GM23248 (cell line): ENCODE measurements at regions not wholly inside any gene's neighbourhood (a gene's known extent, or its start where the extent isn't known, plus 50 kb on each side); places are given as distances from the start of the nearest gene placed in this dataset.

ENCODE experiments used
- EZH2 ChIP-seq: fragments of 200-600 bp; sonication (generic); IDR thresholded peaks from 2 replicates; pipeline ENCODE4 v1.6.1; 2018; ENCODE audit warnings: antibody characterized with exemption, mild to moderate bottlenecking; ENCODE audit not compliant: insufficient read depth, poor library complexity, severe bottlenecking
- EZH2phosphoT487 ChIP-seq: fragments of 200-600 bp; sonication (generic); IDR thresholded peaks from 2 replicates; pipeline ENCODE4 v1.6.1; 2018; ENCODE audit warnings: antibody characterized with exemption, moderate library complexity, mild to moderate bottlenecking, low read depth; ENCODE audit not compliant: insufficient read depth

DNA sequence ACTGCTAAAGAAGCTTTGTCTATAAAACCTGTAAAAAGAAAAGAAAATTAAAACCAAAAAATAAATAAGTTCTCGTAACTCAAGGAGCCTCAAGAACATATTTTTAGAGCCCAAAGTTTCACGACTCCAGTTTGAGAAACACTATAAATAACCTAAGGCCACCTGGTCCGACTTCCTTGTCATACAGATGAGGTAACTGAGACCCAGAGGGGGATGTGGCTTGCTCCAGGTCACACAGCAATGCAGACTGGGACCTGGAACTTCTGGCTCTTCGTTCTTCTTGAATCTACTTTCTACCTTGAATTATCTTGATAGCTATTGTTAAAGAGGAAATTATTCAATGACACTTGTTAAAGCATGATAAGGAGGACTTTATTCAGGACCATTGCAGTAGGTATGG lies 514.8 kb downstream of the CDK5RAP2 start:
- TF ChIP-seq EZH2, result no peak
- no peak for TF ChIP-seq EZH2phosphoT487
